Central memory CD8-positive, alpha-beta T cell (primary cell): ENCODE measurements at regions not wholly inside any gene's neighbourhood (a gene's known extent, or its start where the extent isn't known, plus 50 kb on each side); places are given as distances from the start of the nearest gene placed in this dataset.

Experiments used
- ATAC-seq: fragments of 150-1000 bp; cut with Tn5 transposase; replicated peaks from 2 replicates; pipeline ENCODE4 v1.10.0; 2022; ENCODE audit warnings: mild to moderate bottlenecking, moderate FRiP score, moderate number of reproducible peaks; ENCODE audit not compliant: poor library complexity, severe bottlenecking; ENCODE audit errors: extremely low read depth
- DNase-seq, 2 donors: peaks; one replicate each; pipeline ENCODE4 v3.0.0; 2021; ENCODE audit warnings: low spot score in 2 of 2
- H3K27ac Mint-ChIP-seq: one replicate; pipeline ENCODE4 v1.8.0; 2022; ENCODE audit warnings: low read depth, mild to moderate bottlenecking, moderate library complexity, mixed read lengths
- H3K27me3 Mint-ChIP-seq: one replicate; pipeline ENCODE4 v1.8.0; 2022; ENCODE audit warnings: mixed read lengths
- H3K36me3 Mint-ChIP-seq: one replicate; pipeline ENCODE4 v1.8.0; 2022; ENCODE audit warnings: mild to moderate bottlenecking, moderate library complexity, mixed read lengths; ENCODE audit not compliant: insufficient read depth
- H3K4me1 Mint-ChIP-seq: one replicate; pipeline ENCODE4 v1.8.0; 2022; ENCODE audit warnings: mixed read lengths
- H3K4me3 Mint-ChIP-seq: one replicate; pipeline ENCODE4 v1.8.0; 2022; ENCODE audit warnings: mild to moderate bottlenecking, moderate library complexity, mixed read lengths
- H3K9me3 Mint-ChIP-seq: one replicate; pipeline ENCODE4 v1.8.0; 2022; ENCODE audit warnings: mixed read lengths

GRCh38 chr13:59210543-59210942 lies 953.2 kb downstream of the DIAPH3 start:
- DNase-seq (no peak), ATAC-seq (no peak)
- no peak overlapping the region for H3K27ac Mint-ChIP-seq
- peaks cover 1% of the 10 kb centered on the region for H3K36me3 Mint-ChIP-seq
- no peaks in the 10 kb centered on the region for H3K27me3 Mint-ChIP-seq
- H3K4me1 Mint-ChIP-seq, result no peaks in the 10 kb centered on the region
- no peaks in the 10 kb centered on the region for H3K9me3 Mint-ChIP-seq
- no peak overlapping the region for H3K4me3 Mint-ChIP-seq

DNA sequence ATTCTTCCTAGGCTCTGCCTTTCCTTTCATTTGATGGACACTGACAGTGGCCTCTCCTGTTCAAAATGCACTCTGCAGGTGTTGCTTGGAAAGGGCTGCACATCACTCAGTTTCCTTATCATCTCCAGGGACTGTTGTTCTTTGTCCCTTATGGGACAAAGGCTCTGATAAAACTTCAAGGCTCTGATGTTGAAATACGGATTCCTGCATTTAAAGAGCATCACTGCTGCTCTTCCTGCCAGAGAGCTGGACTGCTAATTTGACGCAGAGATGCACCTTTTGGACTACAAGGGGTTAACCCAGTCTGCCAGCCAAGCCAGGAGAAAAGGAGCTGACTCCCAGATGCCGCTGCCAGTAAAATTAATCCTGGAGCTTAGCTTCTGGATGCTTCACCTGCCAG lies 952.1 kb downstream of the DIAPH3 start:
- H3K27me3 Mint-ChIP-seq, result no peaks in the 10 kb centered on the region
- H3K4me3 Mint-ChIP-seq, result no peak overlapping the region
- DNase-seq (no peak), ATAC-seq (no peak)
- no peak overlapping the region for H3K27ac Mint-ChIP-seq
- no peaks in the 10 kb centered on the region for H3K9me3 Mint-ChIP-seq
- no peaks in the 10 kb centered on the region for H3K4me1 Mint-ChIP-seq
- peaks cover 1% of the 10 kb centered on the region for H3K36me3 Mint-ChIP-seq

DNA sequence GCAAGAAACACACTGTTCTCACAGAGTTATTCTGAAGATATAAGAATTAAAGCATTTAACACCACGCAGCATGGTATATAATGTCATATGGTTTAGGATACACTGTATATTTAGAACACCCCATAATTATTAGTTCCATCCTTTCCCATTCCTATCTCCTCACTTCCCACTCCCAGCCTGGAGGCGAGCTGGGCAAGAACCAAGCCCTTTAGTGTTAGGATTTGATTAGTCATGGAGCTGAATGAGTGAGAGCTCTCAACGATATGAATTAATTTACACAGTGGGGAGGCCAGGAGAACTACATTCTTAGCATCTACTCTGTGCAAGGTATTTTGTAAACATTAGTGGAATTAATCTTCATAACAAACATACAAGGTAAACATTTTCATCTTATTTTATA lies 934.3 kb downstream of the DIAPH3 start:
- no peak for ATAC-seq
- no peaks in the 10 kb centered on the region for H3K36me3 Mint-ChIP-seq
- no peak for DNase-seq
- H3K4me1 Mint-ChIP-seq, result no peaks in the 10 kb centered on the region
- no peaks in the 10 kb centered on the region for H3K27me3 Mint-ChIP-seq
- peaks cover 17% of the 10 kb centered on the region for H3K9me3 Mint-ChIP-seq
- no peak overlapping the region for H3K4me3 Mint-ChIP-seq
- H3K27ac Mint-ChIP-seq, result no peak overlapping the region

- no peaks in the 10 kb centered on the region for H3K4me1 Mint-ChIP-seq
These were observed 933.9 kb downstream of the DIAPH3 start for GRCh38 chr13:59229861-59230260.

DNA sequence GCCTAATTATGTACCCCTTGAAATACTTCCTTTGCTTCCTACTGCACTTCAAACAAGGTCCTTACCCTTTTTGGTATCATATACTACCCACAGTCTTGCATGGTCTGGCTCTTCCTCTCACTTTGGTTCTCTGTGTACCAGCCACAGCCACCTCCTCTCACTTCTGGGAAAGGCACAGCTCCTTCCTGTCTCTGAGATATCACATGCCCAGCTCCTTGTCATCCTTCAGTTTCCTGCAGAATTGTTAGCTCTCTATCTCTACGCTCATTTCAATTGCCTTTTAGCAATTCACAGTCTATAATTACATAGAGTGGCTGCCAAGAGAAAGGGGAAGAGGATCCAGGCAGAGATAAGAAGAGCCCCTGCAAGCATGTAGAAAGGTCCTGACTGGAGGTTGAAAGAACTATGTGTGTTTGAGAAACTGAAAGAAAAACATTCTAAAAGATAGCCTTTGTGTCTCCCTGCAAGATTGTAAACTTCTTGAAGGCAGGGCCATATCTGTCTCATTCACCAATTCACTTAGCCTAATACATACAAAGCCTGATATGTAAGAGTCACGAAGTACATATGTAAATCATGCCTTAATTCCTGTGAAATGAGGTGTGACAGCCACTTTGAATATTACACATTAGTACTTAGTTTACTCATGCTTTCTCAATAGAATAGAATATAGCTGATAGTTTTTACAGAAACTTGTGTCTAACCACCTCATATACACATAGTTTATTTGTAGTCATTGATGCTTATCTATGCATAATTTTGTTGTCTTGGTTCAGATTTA lies 933.1 kb downstream of the DIAPH3 start:
- Mint-ChIP-seq H3K4me1 (no peaks in the 10 kb centered on the region), H3K4me3 (no peak overlapping the region), H3K9me3 (peaks cover 13% of the 10 kb centered on the region), H3K27ac (no peak overlapping the region), H3K36me3 (no peaks in the 10 kb centered on the region), H3K27me3 (no peaks in the 10 kb centered on the region)
- no peak for DNase-seq
- ATAC-seq, result no peak

More at GRCh38 chr13:59229861-59230260, 933.9 kb downstream of the DIAPH3 start:
- ATAC-seq (no peak), DNase-seq (no peak)
- Mint-ChIP-seq H3K27me3 (no peaks in the 10 kb centered on the region), H3K27ac (no peak overlapping the region), H3K36me3 (no peaks in the 10 kb centered on the region), H3K9me3 (peaks cover 17% of the 10 kb centered on the region), H3K4me3 (no peak overlapping the region)

DNA sequence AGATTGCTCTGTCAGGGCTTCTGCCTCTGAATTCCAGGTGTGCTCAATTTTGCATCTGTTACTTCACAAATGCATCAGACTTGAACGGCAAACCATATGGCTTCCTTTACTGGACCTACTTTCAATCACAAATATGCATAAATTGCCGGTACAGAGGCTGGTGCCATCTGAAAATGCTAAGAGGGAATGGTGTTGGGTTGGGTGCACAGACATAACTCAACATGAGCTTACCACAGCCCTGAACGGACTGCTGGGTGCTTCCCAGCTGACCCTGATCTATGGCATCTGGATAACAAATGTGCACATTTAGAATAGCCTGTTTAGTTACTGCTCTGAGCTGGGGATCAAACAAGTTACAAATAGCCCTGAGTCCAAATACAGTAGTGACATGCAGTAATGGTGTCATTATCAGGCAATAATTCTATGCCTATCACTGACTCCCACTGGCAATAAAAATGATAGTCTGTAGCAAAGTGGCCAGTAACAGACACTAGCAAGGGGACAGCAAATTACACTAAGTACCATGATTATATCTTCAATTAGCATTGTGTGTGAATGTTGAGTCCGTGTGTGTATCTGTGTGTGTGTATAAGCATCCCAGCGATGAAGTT lies 927.3 kb downstream of the DIAPH3 start:
- DNase-seq, result no peak
- H3K4me1 Mint-ChIP-seq, result no peaks in the 10 kb centered on the region
- no peak overlapping the region for H3K27ac Mint-ChIP-seq

DNA sequence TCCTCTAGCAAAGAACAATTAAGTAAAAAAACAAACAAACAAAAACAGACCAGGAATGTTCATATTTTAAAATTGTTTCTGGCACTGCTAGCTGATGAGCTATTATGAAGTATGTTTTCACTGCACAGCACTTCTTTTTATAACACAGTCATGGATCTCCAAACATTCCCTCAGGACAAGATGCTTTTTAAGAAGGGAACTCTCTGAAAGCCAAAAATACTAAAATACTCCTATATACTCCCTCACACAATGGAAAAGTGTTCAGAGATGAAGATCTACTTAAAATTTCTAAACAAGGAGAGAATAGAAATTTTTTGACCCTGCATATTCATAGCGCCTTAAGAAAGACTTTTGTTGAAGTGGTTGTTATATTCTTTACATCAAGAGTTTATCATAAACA lies 926.8 kb downstream of the DIAPH3 start:
- no peaks in the 10 kb centered on the region for H3K36me3 Mint-ChIP-seq

More for the DNA sequence above, 927.3 kb downstream of the DIAPH3 start:
- Mint-ChIP-seq H3K4me3 (no peak overlapping the region), H3K27me3 (no peaks in the 10 kb centered on the region), H3K36me3 (no peaks in the 10 kb centered on the region), H3K9me3 (no peaks in the 10 kb centered on the region)
- no peak for ATAC-seq

GRCh38 chr13:59247171-59247570 lies 916.6 kb downstream of the DIAPH3 start:
- Mint-ChIP-seq H3K36me3 (no peaks in the 10 kb centered on the region), H3K9me3 (no peaks in the 10 kb centered on the region), H3K4me3 (no peak overlapping the region), H3K4me1 (no peaks in the 10 kb centered on the region), H3K27ac (no peak overlapping the region), H3K27me3 (no peaks in the 10 kb centered on the region)
- ATAC-seq, result no peak
- DNase-seq, result no peak

More for the DNA sequence above, 926.8 kb downstream of the DIAPH3 start:
- DNase-seq, result no peak
- Mint-ChIP-seq H3K9me3 (no peaks in the 10 kb centered on the region), H3K4me3 (no peak overlapping the region), H3K27ac (no peak overlapping the region), H3K27me3 (no peaks in the 10 kb centered on the region), H3K4me1 (no peaks in the 10 kb centered on the region)
- ATAC-seq, result no peak

DNA sequence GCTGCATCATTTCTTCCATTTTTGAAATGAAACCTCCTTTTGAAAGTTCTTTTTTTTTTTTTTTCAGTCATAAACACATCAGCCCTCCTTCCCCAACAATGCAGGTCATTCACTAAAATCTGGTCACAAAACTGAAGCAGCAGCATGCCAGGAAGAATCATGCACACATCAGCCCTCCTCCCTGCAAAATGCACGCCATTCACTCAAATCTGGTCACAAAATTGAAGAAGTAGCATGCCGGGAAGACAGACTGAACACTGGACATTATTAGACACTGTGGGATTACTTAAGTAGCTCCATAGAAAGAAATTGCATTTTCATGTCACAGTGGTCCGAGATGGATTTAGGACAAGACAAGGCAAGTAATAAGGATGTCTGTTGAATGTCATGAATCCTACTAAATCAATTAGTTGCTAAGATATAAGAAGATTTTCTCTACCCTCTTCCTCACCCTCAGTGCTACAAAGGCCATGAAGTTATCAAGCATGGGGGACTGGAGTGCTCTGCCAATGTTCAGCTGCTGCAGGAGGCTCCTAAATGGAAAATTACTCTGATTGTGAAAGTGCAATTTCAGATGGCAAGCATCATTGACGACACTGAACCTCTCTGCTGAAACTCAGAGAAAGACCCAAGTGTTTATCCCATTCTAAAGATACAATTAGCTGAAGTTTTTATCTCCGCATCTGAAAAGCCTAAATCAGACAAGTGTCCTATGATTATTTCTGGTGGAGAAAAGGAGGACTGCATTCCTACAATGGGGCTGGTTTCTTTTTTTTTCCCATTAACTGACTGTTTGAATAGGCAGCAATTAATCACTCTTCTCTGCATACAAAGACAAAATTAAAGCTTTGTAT lies 913.2 kb downstream of the DIAPH3 start:
- DNase-seq, result no peak
- no peak for ATAC-seq
- Mint-ChIP-seq H3K27me3 (no peaks in the 10 kb centered on the region), H3K36me3 (no peaks in the 10 kb centered on the region), H3K9me3 (peaks cover 5% of the 10 kb centered on the region), H3K27ac (no peak overlapping the region), H3K4me3 (no peak overlapping the region), H3K4me1 (no peaks in the 10 kb centered on the region)

GRCh38 chr13:59259165-59260000 lies 904.3 kb downstream of the DIAPH3 start:
- Mint-ChIP-seq H3K4me3 (no peak overlapping the region), H3K4me1 (no peaks in the 10 kb centered on the region), H3K9me3 (peaks cover 5% of the 10 kb centered on the region), H3K36me3 (no peaks in the 10 kb centered on the region), H3K27ac (no peak overlapping the region), H3K27me3 (no peaks in the 10 kb centered on the region)
- DNase-seq (no peak), ATAC-seq (no peak)

DNA sequence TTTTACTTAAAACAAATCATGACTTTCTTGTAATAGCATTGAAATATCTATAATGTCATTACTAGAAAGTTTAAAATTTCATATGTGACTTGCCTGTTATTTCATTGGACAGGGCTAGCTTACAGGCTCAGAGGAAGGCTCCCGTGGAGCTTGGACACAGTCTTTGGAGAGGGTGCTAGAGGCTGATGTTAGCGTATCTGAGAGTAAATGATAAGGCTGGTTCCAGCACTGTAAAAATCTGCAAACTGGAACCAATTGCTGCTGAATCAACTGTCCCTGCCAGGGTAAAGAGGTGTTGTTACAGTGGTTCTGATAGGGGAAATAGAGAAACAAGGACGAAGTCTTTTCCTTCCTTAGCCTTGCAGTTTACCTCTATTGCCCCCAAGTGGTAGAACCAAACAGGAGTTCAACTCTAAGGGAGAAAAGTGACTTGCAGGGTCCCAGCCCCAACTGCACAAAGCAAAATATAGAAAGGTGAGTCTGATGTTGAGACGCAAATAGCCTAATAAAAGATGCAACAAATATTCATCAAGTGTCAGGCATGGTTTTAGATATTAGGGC lies 901.7 kb downstream of the DIAPH3 start:
- DNase-seq (no peak), ATAC-seq (no peak)
- Mint-ChIP-seq H3K4me3 (no peak overlapping the region), H3K36me3 (no peaks in the 10 kb centered on the region), H3K9me3 (peaks cover 6% of the 10 kb centered on the region), H3K4me1 (no peaks in the 10 kb centered on the region), H3K27me3 (no peaks in the 10 kb centered on the region), H3K27ac (no peak overlapping the region)

GRCh38 chr13:59263531-59263930 lies 900.2 kb downstream of the DIAPH3 start:
- Mint-ChIP-seq H3K27me3 (no peaks in the 10 kb centered on the region), H3K4me3 (no peak overlapping the region), H3K4me1 (no peaks in the 10 kb centered on the region), H3K9me3 (peaks cover 6% of the 10 kb centered on the region), H3K27ac (no peak overlapping the region), H3K36me3 (no peaks in the 10 kb centered on the region)
- DNase-seq (no peak), ATAC-seq (no peak)
